ENCODE measurements at regions not wholly inside any gene's neighbourhood (a gene's known extent, or its start where the extent isn't known, plus 50 kb on each side); places are given as distances from the start of the nearest gene placed in this dataset.
"Not testable (repeated sequence)": the region's sequence is repeated elsewhere in the genome, so short reads cannot be mapped to it uniquely, and the experiment has no call there.

DNA sequence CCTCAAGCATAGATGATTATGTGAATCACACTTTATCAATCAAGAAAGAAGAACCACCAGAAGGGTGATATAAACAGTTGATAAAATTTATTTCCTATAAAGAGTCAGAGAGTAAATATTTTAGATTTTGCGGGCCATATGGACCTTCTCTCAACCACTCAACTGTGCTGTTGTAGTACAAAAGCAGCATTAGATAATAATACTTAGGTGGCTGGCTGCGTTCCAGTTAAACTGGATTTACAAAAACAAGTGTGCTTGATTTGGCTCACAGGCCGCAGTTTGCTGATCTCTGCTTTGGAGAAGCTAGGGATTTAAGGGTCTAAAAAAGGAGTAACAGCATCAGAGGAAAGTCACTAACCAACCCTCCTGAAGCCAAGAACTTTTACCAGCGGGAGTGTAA, 1406.0 kb downstream of the KCNT2 start:
- no peak for DNase-seq (ENCODE audit: low spot score)

DNA sequence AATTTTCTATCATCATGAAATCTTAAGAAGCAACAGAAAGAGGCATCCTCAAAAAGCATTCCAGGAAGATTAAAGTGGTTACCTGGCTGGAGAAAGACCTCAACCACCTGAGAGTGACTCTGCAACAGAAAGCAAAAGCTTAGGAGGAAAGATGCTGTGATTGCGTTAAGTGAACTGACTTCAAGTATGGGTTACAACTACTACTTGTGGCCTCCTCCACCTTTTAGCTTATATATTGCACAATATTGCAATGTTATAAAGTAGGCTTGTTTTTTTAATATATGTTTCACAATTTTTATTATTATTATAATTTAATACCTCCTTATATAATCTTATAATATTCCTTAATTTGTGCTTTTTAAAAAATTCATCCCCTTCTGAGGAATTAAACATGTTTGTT, 1407.5 kb downstream of the KCNT2 start:
- DNase-seq (ENCODE audit: low spot score): no peak

DNA sequence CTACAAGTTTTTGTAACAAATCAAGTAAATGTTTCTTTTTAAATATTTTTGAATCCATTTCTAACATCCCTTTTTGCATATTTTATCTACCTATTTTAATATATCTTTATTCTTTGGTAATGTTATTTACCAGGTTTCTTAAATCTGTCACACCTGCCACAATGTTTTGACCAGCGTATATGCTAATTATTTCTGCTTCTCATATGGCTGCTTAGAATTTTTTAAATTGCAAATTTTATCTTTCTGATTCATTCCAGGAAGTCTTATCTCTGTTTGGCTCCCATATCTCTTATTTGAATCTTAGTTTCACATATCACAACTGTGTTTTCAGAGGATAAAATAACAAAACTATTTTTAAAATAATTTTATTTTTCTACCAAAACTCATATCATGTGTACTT, 1411.1 kb downstream of the KCNT2 start:
- no peak for DNase-seq (ENCODE audit: low spot score)

DNA sequence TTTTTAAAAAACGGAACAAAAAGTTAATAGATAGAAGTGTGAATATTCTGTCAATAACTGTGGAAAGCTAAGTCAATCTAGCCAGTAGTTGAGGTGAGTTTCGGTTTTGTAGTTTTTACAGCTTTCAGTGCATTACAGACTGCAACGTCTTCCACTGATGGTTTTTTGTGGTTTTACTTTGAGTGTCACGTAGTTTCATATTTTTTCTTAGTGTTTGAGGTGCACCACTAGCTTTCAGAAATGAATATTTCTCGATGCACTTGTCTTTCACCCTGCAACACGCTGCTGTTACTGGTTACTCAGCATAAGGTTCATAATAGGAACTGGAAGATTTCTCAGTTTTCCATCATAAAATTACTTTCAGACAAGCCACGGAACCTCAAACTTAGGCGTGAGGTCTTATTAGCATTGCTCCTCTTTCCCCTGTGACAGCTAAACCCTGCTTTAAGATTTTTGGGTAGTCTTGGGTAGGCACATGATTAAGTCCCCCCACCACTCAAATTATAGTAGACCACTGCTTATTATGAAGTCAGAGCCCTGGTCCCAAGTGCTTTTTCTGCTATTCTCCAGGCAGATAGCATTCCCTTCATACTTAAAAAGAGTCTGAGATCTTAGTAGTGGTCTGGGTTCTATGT, 1412.7 kb downstream of the KCNT2 start:
- DNase-seq (ENCODE audit: low spot score): no peak

DNA sequence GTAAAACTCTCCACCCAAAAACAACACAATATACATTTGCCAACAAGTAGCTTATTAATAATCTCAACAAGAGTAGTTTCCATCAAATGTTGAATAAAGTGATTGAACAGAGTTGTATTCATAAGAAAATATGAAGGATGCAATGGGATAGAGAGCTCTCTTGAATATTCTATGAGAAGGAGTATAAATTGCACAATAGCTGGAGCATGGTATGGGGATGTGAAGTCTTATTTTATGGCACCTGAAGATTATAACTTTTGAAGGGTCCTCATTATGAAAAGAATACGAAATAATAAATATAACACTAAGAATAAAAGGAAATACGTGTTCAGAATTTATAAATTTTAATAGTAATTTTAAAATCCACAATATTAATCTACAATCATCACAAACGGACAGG, 1415.1 kb downstream of the KCNT2 start:
- DNase-seq (ENCODE audit: low spot score): no peak

DNA sequence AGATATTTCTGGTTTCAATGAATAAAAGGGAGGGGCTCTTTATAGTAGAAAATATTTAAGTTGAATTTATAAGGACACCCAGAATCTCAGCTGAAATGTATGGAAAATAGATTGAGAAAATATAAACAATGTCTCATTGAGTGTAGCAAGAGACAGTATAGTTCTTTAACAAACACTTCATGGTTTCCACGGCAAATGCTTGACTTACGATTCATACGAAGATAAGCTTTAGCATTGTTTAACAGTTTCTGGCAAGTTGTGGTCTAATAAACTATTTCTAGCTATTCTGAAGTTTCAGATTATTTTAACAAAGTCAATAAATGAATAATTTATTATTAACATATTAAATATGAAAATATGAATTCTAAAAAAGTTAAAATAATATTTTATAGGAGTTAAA, 1419.4 kb downstream of the KCNT2 start:
- DNase-seq (ENCODE audit: low spot score): no peak

DNA sequence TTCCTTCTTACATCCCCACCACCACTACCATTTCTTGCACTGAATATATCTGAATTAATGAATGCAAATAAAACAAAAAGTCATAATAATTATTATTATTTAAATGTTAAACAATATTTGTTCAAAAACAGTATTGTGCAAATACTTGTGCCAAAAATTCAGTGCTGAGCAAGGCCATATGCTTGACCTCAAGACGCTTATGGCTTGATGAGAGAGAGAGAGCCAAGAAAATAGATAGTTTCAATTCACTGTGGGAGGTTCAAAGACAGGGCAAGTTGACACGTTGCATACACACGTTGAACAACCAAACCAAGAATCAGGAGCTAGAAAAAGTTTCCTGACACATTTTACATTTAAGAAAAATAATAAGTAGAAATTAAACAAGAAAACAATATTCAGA, 1421.7 kb downstream of the KCNT2 start:
- DNase-seq (ENCODE audit: low spot score): no peak

DNA sequence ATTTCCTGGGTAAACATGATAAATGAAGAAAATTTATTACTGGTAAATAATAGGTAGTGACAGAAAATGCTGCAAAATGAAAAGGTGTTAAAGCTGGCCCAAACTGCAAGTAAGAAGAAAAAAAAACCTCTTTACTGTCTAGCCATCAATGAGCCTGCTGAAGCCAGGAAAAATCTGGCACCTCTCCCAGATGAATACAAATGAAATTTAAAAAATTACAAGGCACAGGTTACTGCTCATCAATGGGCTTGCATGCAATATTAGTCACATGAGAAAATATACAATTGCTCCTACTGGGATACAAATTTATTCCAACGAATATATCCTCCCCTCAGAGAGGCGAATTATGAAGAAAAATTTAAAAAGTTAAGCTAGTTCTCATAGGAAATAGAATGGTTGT, 1422.5 kb downstream of the KCNT2 start:
- no peak for DNase-seq (ENCODE audit: low spot score)

DNA sequence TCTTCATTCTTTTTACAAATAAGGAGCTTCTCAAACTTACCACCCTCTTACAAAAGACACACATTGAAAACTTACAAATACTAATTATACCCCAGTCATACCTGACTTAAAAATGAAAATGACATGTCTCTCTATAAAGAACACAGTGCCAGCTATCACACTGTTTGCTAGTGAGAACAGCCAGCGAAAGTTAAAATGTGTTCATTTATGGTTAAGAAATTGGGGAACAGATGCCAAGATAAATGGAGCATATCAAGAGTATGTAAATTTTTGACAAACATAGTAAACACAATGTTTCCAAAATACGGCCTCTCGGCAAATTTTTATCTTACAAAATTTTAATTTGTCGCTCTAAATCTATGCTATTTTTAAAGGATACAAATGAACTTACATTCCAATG, 1422.9 kb downstream of the KCNT2 start:
- DNase-seq (ENCODE audit: low spot score): no peak

DNA sequence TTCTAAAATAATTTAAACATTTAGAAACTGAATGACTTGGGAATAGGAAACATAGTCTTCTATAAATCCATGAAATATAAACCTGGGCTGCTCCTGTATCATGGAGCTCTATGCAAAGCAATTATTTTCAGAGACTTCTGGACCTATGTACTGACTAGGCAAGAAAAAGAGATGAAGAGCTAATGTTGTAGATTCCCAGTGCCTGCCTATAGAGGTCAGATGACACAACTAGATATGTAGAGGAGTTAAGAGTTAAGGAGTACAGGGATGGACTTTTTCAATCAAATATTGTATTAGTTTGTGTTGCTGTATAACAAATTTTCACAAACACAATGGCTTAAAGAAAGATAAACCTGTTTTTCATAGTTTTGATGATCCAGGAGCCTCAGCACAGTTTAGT, 1434.5 kb downstream of the KCNT2 start:
- no peak for DNase-seq (ENCODE audit: low spot score)

DNA sequence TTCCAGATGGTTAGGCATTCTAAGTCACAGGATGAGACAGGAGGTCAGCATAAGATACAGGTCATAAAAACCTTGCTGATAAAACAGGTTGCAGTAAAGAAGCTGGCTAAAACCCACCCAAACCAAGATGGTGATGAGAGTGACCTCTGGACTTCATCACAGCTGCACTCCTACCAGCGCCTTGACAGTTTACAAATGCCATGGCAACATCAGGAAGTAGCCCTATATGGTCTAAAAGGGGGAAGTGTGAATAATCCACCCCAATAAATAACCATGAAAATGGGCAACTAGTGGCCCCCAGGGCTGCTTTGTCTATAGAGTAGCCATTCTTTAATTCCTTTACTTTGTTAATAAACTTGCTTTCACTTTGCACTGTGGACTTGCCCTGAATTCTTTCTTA, 1448.4 kb downstream of the KCNT2 start:
- not testable (repeated sequence) for DNase-seq (ENCODE audit: low spot score)

DNA sequence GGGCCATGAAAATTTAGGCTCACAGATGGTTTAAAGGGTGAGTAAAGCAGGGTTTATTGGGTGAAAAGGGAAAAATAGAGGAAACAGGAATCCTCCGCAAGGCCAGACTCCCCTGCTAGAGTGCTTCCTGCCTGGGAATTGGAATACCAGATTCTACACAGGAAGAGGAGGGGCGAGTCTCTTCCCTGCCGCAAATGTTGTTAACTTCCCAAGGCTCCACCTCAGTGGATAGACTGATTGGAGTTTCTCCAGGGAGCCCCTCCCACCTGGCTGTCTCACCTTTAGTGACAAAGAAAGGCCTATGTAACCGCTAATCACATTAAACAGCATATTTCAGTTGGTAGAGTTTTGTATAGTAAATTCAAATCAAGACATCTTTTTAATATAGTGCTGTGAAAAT, 1450.1 kb downstream of the KCNT2 start:
- DNase-seq (ENCODE audit: low spot score): no peak

DNA sequence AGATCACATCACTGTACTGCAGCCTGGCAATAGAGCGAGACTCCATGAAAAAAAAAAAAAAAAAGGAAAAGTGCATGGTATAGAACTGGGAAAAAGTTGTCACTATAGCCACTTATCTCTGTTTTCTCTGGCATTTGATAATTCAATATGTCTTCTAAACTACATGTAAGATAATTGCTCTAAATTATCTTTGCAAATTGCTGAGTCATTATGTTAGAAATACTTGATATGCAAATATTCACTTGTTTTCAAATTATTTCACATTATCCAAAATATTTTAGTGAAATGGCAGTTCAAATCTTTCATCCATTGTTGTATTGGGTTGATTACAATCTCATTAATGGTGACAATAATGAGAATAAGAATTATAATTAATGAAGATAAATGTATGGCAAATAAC, 1455.1 kb downstream of the KCNT2 start:
- no peak for DNase-seq (ENCODE audit: low spot score)

DNA sequence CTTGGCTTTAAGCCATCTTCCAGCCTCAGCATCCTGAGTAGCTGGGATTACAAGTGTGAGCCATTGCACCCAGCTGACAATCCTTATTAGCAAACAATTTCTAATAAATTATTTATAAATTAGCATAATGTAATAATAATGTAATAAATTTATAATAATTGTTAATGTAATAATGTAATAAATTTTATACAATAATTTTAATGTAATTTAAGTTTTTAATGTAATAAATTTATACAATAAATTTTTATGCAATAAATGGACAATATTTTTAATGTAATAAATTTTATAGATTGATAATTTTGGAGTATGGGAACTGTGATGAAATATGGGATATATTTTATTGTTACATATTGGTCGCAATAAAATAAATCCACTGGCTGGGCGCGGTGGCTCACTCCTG, 1457.5 kb downstream of the KCNT2 start:
- DNase-seq (ENCODE audit: low spot score): no peak

DNA sequence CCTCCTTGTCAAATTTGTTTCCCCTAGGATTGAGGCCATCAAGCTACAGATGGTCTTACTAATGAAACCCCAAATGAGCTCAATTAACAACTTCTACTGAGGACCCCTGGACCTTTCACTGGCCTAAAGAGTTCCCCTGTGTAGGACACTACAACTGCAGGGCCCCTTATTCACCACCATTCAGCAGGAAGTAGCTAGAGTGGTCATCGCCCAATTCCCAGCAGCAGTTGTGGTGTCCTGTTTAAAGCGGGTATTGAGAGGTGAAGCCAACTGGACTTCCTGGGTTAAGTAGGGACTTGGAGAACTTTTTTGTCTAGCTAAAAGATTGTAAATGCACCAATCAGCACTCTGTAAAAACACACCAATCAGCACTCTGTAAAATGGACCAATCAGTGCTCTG, 1466.9 kb downstream of the KCNT2 start:
- no peak for DNase-seq (ENCODE audit: low spot score)

DNA sequence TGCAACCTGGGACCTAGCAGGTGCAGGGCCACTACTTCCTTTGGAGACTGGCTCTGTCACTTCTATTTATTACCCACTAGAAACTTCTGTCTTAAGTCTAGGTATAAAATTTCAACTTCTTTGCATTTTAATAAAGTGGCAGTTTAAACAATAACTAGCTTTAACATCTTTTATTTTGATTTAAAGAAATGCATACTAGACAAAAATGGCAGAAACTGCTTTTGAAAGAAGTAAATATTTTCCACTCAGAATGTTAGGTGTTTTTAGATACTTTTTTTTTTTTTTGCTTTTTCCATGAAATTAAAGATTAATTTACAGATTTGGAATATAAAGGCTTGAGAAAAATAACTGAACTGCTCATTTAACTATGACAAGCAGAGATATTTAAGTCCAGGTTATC, 1477.6 kb downstream of the KCNT2 start:
- no peak for DNase-seq (ENCODE audit: low spot score)

DNA sequence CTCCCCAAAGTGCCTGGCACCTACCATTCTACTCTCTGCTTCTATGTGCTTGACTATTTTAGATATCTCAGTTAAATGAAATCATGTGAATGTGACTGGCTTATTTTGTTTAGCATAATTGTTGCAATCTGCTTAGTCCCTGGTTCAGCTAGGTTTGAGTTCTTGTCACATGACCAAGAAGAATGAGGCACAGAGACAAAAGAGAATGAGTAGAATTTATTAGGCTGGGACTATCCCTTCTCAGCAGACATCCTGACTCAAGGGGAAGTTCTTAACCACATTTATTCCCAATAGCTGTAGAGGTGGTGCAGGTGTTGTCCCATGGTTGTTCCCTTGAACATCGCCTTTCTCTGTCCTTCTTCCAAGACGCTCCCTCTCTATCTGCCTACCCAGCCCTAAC, 1485.7 kb downstream of the KCNT2 start:
- DNase-seq (ENCODE audit: low spot score): no peak

DNA sequence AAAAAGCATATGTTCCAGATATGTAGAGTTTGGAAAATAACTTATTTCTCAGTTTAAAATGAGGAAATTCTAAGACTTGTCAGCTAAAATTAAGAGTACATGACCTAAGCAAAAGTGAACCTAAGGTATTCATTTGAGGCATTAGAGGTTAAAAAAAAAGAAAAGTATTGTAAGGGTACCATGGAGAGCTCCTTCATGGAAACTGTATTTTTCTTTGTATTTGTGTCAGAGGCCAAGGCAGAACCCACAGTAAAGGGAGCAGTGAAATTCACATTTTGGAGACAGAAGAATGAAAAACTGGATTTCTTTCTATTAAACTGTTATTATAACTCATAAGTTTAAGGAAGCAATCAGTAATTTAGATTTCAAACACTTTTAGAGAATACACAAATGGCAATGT, 1494.8 kb downstream of the KCNT2 start:
- peak; percentile 19 for DNase-seq (ENCODE audit: low spot score)

DNA sequence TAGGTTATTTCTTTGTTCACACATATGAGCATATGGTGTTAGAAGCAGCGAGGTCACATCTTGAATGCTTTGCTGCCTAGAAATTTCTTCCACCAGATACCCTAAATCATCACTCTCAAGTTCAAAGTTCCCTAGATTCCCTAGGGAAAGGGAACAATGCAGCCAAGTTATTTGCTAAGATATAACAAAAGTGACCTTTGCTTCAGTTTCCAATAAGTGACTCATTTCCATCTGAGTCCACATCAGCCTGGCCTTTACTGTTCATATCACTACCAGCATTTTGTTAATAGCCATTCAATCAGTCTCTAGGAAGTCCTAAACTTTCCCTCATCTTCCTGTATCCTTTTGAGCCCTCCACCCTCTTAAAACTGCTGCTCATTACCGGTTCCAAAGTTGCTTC, 1502.5 kb downstream of the KCNT2 start:
- no peak for DNase-seq (ENCODE audit: low spot score)

DNA sequence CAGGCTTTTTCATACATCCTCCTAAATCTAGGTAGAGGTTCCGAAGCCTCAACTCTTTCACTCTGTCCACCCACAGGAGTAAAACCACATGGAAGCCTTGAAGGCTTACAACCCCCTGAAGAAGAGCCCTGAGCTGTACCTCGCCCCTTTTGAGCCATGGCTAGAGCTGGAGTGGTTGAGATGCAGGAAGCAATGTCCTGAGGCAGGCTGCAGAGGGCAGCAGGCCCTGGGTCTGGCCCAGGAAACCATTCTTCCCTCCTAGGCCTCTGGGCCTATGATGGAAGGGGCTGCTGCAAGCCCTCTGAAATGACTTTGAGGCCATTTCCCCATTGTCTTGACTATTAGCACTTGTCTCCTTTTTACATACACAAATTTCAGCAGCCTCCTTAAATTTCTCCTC, 1503.0 kb downstream of the KCNT2 start:
- no peak for DNase-seq (ENCODE audit: low spot score)

DNA sequence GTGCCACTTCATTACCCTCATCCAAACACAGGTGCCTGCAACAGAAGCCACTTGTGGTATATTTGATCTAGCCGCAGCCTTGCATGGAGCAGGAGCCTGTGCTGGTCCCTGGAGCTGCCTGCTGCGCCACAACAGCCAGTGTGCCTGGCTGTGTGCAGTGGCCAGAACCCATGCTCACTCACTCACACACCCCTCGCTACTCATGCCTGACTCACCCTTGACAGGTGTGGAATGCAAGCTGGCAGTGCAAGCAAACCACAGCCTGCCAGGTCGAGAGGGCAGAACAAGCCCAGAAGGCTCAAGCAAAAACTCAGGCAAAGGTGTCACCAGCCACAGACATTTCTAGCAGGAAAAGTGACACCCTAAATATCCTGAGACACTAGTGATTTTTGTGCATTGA, 1510.9 kb downstream of the KCNT2 start:
- DNase-seq (ENCODE audit: low spot score): no peak

DNA sequence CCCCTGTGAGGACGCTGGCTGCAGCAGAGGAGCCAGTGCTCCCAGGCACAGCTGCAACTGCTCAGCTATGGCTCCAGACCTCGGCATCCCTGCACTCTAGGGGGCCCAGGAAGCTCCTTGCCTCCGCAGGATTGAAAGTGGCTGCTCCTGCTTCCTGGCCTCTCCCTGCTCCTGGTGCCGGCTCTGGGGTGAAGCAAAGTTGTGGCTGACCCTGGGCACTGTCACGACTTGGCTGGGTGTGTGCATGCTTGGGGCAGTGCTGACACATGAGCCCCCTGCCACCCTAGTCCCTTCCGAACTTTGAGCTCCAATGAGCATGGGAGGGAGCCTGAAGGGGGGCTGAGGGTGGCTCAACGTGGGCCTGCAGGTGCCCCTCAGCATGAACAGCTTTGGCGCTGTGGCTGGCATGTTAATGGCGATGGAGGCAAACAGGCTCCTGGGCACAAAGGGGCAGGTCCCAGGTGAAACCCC, 1512.2 kb downstream of the KCNT2 start:
- no peak for DNase-seq (ENCODE audit: low spot score)

DNA sequence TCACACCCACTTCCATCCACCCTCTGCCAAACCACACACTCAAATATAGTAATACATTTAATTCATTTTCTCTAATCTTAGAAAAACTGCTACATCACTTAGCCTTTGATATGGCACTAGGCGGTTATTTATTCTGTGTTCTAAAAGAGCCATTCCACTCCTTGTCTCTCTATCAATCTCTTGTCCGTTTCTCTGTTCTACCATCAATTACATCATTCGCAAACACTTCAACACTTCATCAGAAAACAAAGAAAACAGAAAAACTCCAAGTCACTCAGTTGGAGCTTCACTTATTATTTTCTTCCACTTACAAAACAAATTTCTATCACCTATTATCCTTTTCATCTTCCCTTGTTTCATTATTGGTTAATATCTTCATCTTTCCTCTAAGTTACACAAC, 1523.0 kb downstream of the KCNT2 start:
- no peak for DNase-seq (ENCODE audit: low spot score)

DNA sequence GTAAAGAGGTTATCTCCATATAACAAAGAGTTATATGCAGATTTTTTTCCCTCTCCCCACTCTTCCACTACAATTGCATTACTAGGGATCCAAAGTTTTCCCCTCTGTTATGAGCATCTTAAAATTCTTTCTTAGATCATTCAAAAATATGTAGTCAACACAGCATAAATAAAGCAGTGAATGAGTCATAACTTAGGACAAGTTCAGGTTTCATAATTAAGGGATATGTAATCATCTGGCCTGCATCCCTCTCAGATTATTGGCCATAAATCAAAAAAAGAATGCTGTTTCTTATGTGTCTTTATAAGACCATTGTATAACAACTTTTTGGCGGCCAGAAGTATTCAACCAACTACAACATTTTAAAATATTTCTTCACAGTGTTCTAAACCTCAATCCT, 1526.1 kb downstream of the KCNT2 start:
- DNase-seq (ENCODE audit: low spot score): peak; percentile 29

DNA sequence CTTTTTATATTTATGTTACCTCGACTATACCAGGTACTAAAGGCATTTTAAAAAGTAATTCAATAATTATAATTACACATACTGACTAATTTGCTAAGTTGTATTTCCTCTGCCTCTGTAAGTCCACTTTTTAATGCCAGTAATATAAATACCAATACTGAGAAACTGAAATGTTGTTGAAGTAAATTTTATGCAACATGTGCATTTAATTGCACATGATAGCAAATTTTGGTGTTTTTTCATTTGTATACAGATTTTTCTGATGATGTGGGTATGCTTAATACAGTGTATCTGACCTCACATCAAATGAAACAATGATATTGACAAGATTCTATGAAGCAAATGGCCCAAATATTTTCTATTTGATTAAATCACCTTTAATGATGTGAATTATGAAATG, 1531.6 kb downstream of the KCNT2 start:
- DNase-seq (ENCODE audit: low spot score): no peak

Data from RKO (cell line).